Epithelial cell of esophagus (primary cell): ENCODE measurements at regions not wholly inside any gene's neighbourhood (a gene's known extent, or its start where the extent isn't known, plus 50 kb on each side); places are given as distances from the start of the nearest gene placed in this dataset.

Experiments used
- DNase-seq: peaks from one replicate; pipeline ENCODE4 v3.0.0; 2010; ENCODE audit warnings: low read depth
- H3K4me3 ChIP-seq: 2 replicates; pipeline ENCODE4 v1.5.1; 2011; ENCODE audit warnings: mild to moderate bottlenecking, low read length, control low read depth
- CTCF ChIP-seq: IDR thresholded peaks from 2 replicates; pipeline ENCODE4 v1.5.1; 2011; ENCODE audit warnings: low read depth, mild to moderate bottlenecking, low read length, control low read depth, inconsistent platforms; ENCODE audit not compliant: insufficient read depth; ENCODE audit errors: missing control alignments

GRCh38 chr9:88313364-88314220 lies 74.7 kb upstream of the SPIN1 start:
- no peak for TF ChIP-seq CTCF
- no peak for DNase-seq
- H3K4me3 ChIP-seq = no peak overlapping the region

- TF ChIP-seq CTCF = no peak
- no peak for DNase-seq
- H3K4me3 ChIP-seq = no peak overlapping the region
These were observed 75.6 kb upstream of the SPIN1 start for GRCh38 chr9:88312517-88313103.

- TF ChIP-seq CTCF = no peak
These were observed 76.2 kb upstream of the SPIN1 start for GRCh38 chr9:88312045-88312444.

DNA sequence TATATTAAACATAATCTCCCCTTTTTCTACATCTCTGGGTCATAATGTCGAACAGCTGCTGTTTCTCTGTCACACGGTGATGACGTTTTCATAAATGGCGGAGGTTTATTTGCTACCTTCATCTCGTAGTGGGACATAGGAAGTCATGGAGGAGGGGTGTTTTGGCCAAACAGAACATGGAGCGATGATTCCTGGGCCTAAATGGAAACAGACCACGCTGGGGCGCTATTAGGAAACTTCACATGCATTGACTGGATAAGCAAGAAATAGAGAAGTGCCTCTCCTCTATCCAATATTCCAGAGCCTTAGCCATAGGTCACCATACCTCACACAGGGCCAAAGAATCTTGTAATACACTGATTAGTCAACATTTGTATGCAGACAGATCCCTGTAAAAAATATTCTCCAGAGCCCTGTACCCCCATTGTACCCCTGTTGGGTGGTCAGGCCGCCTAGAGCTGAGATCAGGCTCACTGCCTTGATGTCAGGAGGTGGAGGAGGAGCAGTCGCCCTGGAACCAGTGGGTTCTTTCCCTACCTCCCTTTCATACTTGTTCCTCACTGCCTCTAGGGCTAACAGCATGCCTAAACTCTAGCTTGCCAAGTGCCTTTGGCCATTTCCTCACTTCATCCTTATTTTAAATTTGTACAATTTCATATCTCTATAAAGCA lies 77.8 kb upstream of the SPIN1 start:
- no peak overlapping the region for H3K4me3 ChIP-seq
- no peak for DNase-seq
- no peak for TF ChIP-seq CTCF

More at GRCh38 chr9:88312045-88312444, 76.2 kb upstream of the SPIN1 start:
- no peak for DNase-seq
- H3K4me3 ChIP-seq = no peak overlapping the region

DNA sequence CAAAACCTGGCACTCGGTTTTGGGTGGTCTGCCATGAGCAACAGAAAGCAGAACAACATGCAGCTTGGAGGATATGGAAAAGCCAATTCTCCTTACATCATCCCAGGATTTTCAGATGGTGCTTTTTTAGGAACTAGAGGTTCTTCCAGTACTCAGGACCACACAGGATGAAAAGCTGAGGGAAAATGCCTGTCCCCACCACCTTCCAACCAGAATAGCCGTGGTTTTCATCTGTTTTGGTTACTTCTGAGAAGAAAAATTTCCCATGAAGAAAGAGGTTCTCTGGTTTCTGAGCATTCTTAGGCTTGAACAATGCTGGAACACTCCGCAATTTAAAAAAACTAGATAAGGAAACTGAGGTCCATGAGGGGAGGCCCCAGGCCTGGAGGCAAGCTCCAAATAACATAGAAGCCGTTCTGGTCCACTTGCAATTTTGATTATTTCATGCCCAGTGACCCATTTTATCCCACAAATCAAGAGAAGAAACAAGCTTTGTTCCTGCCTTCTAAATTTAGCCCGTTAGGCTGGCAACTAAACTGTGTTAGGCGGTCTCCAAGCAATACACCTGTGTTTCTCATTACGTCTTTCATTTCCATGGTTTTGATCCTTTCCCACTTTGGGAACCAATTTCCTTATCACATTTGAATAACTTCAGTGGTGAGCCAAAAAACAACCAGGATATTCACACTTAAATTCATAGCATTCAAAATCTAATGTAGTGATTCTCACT lies 79.2 kb upstream of the SPIN1 start:
- no peak overlapping the region for H3K4me3 ChIP-seq
- no peak for TF ChIP-seq CTCF
- no peak for DNase-seq

DNA sequence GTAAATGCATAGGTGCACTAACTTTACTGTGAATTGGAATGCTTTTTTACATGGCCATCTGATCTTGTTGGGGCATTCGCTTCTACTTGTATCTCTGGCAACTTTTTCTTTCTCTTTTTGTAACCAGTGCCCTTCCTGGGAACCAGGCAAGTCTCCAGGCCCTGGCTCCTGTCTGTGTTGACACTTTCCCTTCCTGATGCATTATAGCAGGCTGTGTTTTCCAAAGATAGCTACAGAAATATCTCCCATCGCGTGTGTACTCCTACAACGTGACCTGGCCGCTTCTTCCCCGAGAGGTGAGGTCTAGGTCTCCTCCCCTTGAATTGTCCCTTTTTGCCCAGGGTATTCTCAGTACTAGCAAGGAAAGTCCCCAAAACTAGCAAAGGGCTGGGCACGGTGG lies 81.1 kb upstream of the SPIN1 start:
- H3K4me3 ChIP-seq = no peak overlapping the region
- no peak for TF ChIP-seq CTCF
- DNase-seq = no peak
